Activated T-helper 1 cell treated with anti-CD3 and anti-CD28 coated beads, Interleukin-2, amount 50 U/mL, for 16 hours (primary cell): ENCODE measurements at regions not wholly inside any gene's neighbourhood (a gene's known extent, or its start where the extent isn't known, plus 50 kb on each side); places are given as distances from the start of the nearest gene placed in this dataset.

Source experiments
- DNase-seq, 2 donors: peaks; one replicate each; pipeline ENCODE4 v3.0.0-alpha.2; 2020; ENCODE audit warnings: low read depth in 1 of 2, low spot score in 1 of 2

- DNase-seq: no peak
Measured at GRCh38 chr2:41445865-41446264, 602.0 kb upstream of the PKDCC start.

GRCh38 chr2:41446266-41446665 is 601.6 kb upstream of the PKDCC start:
- DNase-seq: no peak

- no peak for DNase-seq
Measured at GRCh38 chr2:41448221-41448620, 599.6 kb upstream of the PKDCC start.

GRCh38 chr2:41457026-41457425 is 590.8 kb upstream of the PKDCC start:
- DNase-seq: no peak

GRCh38 chr2:41460661-41461060 is 587.2 kb upstream of the PKDCC start:
- no peak for DNase-seq

- no peak for DNase-seq
Measured at GRCh38 chr2:41464395-41464794, 583.4 kb upstream of the PKDCC start.

- DNase-seq: no peak
Measured at GRCh38 chr2:41475959-41476358, 571.9 kb upstream of the PKDCC start.

GRCh38 chr2:41482659-41483058 is 565.2 kb upstream of the PKDCC start:
- no peak for DNase-seq

GRCh38 chr2:41483226-41483625 is 564.6 kb upstream of the PKDCC start:
- no peak for DNase-seq

- DNase-seq: no peak
Measured at GRCh38 chr2:41483982-41484857, 563.6 kb upstream of the PKDCC start.

GRCh38 chr2:41484858-41485234 is 563.0 kb upstream of the PKDCC start:
- DNase-seq: no peak

GRCh38 chr2:41486948-41487347 is 560.9 kb upstream of the PKDCC start:
- DNase-seq: no peak

- DNase-seq: no peak
Measured at GRCh38 chr2:41488888-41489287, 558.9 kb upstream of the PKDCC start.

- no peak for DNase-seq
Measured at GRCh38 chr2:41489638-41490037, 558.2 kb upstream of the PKDCC start.

- no peak for DNase-seq
Measured at GRCh38 chr2:41495050-41495449, 552.8 kb upstream of the PKDCC start.

GRCh38 chr2:41496908-41497307 is 550.9 kb upstream of the PKDCC start:
- no peak for DNase-seq

- no peak for DNase-seq
Measured at GRCh38 chr2:41498781-41499180, 549.0 kb upstream of the PKDCC start.

GRCh38 chr2:41500895-41501294 is 546.9 kb upstream of the PKDCC start:
- no peak for DNase-seq

- no peak for DNase-seq
Measured at GRCh38 chr2:41502752-41503151, 545.1 kb upstream of the PKDCC start.

GRCh38 chr2:41504532-41504931 is 543.3 kb upstream of the PKDCC start:
- DNase-seq: no peak

- no peak for DNase-seq
Measured at GRCh38 chr2:41510108-41510507, 537.7 kb upstream of the PKDCC start.

- no peak for DNase-seq
Measured at GRCh38 chr2:41521211-41521610, 526.6 kb upstream of the PKDCC start.
